Astrocyte (in vitro differentiated cells and primary cell): ENCODE measurements at regions not wholly inside any gene's neighbourhood (a gene's known extent, or its start where the extent isn't known, plus 50 kb on each side); places are given as distances from the start of the nearest gene placed in this dataset.

Experiments
- EZH2 ChIP-seq: IDR thresholded peaks from 2 replicates; pipeline ENCODE4 v1.6.1; 2012; ENCODE audit warnings: mild to moderate bottlenecking, low read length, inconsistent platforms; ENCODE audit not compliant: insufficient read depth
- TF ChIP-seq, protein P1 (sequence below): IDR thresholded peaks from 2 replicates; pipeline ENCODE4 v1.5.1; 2011; ENCODE audit warnings: low read depth, mild to moderate bottlenecking, inconsistent platforms, low read length, moderate library complexity; ENCODE audit not compliant: insufficient read depth

DNA sequence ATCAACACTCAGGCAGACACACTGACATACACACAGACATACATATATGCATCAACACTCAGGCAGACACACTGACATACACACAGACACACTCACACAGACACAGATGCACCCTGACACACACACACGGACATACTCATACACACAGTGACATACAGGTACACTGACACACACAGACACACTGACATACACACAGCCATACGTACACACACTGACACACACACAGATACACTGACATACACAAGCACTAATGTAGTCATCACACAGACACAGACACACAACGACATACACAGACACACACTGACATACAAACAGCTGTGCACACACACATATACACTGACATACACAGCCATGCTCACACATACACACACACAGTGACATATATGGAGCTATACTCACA is 131.0 kb upstream of the CSF3R start:
- TF ChIP-seq, protein P1, sequence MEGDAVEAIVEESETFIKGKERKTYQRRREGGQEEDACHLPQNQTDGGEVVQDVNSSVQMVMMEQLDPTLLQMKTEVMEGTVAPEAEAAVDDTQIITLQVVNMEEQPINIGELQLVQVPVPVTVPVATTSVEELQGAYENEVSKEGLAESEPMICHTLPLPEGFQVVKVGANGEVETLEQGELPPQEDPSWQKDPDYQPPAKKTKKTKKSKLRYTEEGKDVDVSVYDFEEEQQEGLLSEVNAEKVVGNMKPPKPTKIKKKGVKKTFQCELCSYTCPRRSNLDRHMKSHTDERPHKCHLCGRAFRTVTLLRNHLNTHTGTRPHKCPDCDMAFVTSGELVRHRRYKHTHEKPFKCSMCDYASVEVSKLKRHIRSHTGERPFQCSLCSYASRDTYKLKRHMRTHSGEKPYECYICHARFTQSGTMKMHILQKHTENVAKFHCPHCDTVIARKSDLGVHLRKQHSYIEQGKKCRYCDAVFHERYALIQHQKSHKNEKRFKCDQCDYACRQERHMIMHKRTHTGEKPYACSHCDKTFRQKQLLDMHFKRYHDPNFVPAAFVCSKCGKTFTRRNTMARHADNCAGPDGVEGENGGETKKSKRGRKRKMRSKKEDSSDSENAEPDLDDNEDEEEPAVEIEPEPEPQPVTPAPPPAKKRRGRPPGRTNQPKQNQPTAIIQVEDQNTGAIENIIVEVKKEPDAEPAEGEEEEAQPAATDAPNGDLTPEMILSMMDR = no peak
- no peak for TF ChIP-seq EZH2
